Smooth muscle cell (in vitro differentiated cells): ENCODE measurements at regions not wholly inside any gene's neighbourhood (a gene's known extent, or its start where the extent isn't known, plus 50 kb on each side); places are given as distances from the start of the nearest gene placed in this dataset.

Experiments used
- DNase-seq: peaks from one replicate; lab custom pipeline; 2025; ENCODE audit not compliant: unreplicated experiment; lab: John Stamatoyannopoulos, UW
- H2AFZ ChIP-seq: fragments of 200-600 bp; sonication (generic); 2 replicates; pipeline ENCODE4 v1.6.0; 2016; ENCODE audit warnings: antibody characterized with exemption, low read depth, mild to moderate bottlenecking
- H3F3A ChIP-seq: fragments of 200-600 bp; sonication (generic); 2 replicates; pipeline ENCODE4 v1.6.0; 2017; ENCODE audit warnings: antibody characterized with exemption, low read depth
- H3K27ac ChIP-seq: fragments of 200-600 bp; sonication (generic); 2 replicates; pipeline ENCODE4 v1.5.1; 2016; ENCODE audit warnings: low read depth, mild to moderate bottlenecking
- H3K27me3 ChIP-seq: fragments of 200-600 bp; sonication (generic); 2 replicates; pipeline ENCODE4 v1.6.1; 2016; ENCODE audit warnings: low read depth, mild to moderate bottlenecking
- H3K36me3 ChIP-seq: fragments of 200-600 bp; sonication (generic); 2 replicates; pipeline ENCODE4 v1.5.1; 2016; ENCODE audit warnings: low read depth
- H3K4me1 ChIP-seq: fragments of 200-600 bp; sonication (generic); 2 replicates; pipeline ENCODE4 v1.5.1; 2016; ENCODE audit warnings: low read depth
- H3K4me2 ChIP-seq: fragments of 200-600 bp; sonication (generic); 2 replicates; pipeline ENCODE4 v1.6.0; 2016; ENCODE audit warnings: mild to moderate bottlenecking
- H3K4me3 ChIP-seq: fragments of 200-600 bp; sonication (generic); 2 replicates; pipeline ENCODE4 v1.5.1; 2016; ENCODE audit warnings: mild to moderate bottlenecking
- H3K79me2 ChIP-seq: fragments of 200-600 bp; sonication (generic); 2 replicates; pipeline ENCODE4 v1.6.0; 2016; ENCODE audit warnings: low read depth, mild to moderate bottlenecking
- H3K9ac ChIP-seq: fragments of 200-600 bp; sonication (generic); 2 replicates; pipeline ENCODE4 v1.6.0; 2016; ENCODE audit warnings: low read depth
- H3K9me3 ChIP-seq: fragments of 200-600 bp; sonication (generic); replicated peaks from 2 replicates; pipeline ENCODE4 v1.5.1; 2016; ENCODE audit warnings: low read depth
- H4K20me1 ChIP-seq: fragments of 200-600 bp; sonication (generic); 2 replicates; pipeline ENCODE4 v1.6.0; 2016; ENCODE audit warnings: low read depth
- WGBS: methylation state at CpG from one replicate; pipeline ENCODE4 v1.1.7; 2016; ENCODE audit warnings: low lambda C conversion rate; 5-methylcytosine and 5-hydroxymethylcytosine counted together
- TF ChIP-seq, protein P1 (sequence below): fragments of 200-600 bp; sonication (generic); IDR thresholded peaks from 2 replicates; pipeline ENCODE4 v1.5.1; 2017; ENCODE audit warnings: borderline replicate concordance, mild to moderate bottlenecking, antibody characterized with exemption; ENCODE audit not compliant: insufficient read depth, poor library complexity, severe bottlenecking

DNA sequence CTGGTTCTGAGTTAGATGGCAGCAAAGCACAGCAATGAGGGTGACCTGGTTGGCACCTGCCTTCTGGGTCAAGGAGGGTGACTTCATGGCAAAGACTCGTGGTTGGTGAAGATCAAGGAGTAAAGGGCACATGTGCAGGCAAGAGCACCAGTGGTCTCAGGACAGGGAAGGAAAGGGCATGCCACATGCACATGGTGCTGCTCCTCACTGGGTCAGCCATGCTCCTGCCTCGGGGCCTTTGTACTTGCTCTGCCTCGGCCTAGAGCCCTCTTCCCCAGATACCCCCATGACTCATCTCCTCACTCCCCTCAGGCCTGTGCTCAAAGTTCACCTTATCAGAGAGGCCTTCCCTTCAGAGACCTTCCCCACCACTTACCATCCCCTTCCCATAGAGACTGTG is 106.7 kb upstream of the KDM7A start:
- H3K79me2 ChIP-seq = no peaks in the 10 kb centered on the region
- H3F3A ChIP-seq = no peaks in the 10 kb centered on the region
- H3K36me3 ChIP-seq = no peaks in the 10 kb centered on the region
- no peak overlapping the region for H3K4me3 ChIP-seq
- no peak overlapping the region for H3K9ac ChIP-seq
- WGBS = 93% methylated on average over 3 of the region's 3 CpGs
- TF ChIP-seq, protein P1, sequence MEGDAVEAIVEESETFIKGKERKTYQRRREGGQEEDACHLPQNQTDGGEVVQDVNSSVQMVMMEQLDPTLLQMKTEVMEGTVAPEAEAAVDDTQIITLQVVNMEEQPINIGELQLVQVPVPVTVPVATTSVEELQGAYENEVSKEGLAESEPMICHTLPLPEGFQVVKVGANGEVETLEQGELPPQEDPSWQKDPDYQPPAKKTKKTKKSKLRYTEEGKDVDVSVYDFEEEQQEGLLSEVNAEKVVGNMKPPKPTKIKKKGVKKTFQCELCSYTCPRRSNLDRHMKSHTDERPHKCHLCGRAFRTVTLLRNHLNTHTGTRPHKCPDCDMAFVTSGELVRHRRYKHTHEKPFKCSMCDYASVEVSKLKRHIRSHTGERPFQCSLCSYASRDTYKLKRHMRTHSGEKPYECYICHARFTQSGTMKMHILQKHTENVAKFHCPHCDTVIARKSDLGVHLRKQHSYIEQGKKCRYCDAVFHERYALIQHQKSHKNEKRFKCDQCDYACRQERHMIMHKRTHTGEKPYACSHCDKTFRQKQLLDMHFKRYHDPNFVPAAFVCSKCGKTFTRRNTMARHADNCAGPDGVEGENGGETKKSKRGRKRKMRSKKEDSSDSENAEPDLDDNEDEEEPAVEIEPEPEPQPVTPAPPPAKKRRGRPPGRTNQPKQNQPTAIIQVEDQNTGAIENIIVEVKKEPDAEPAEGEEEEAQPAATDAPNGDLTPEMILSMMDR = no peak
- no peaks in the 10 kb centered on the region for H3K27me3 ChIP-seq
- no peaks in the 10 kb centered on the region for H3K9me3 ChIP-seq
- no peak overlapping the region for H3K27ac ChIP-seq
- no peak overlapping the region for H2AFZ ChIP-seq
- no peak overlapping the region for H3K4me2 ChIP-seq
- no peaks in the 10 kb centered on the region for H4K20me1 ChIP-seq
- H3K4me1 ChIP-seq = no peaks in the 10 kb centered on the region
- no peak for DNase-seq

GRCh38 chr7:140281960-140282359 is 105.2 kb upstream of the KDM7A start:
- TF ChIP-seq, protein P1 = no peak
- no peaks in the 10 kb centered on the region for H3K4me1 ChIP-seq
- H3K9ac ChIP-seq = no peak overlapping the region
- no peaks in the 10 kb centered on the region for H4K20me1 ChIP-seq
- no peaks in the 10 kb centered on the region for H3K79me2 ChIP-seq
- DNase-seq = no peak
- H3K4me3 ChIP-seq = no peak overlapping the region
- H3K27ac ChIP-seq = no peak overlapping the region
- no peak overlapping the region for H3K4me2 ChIP-seq
- no peaks in the 10 kb centered on the region for H3K36me3 ChIP-seq
- no peaks in the 10 kb centered on the region for H3K27me3 ChIP-seq
- H2AFZ ChIP-seq = no peak overlapping the region
- 95% methylated on average over 5 of the region's 5 CpGs for WGBS
- no peaks in the 10 kb centered on the region for H3K9me3 ChIP-seq
- H3F3A ChIP-seq = no peaks in the 10 kb centered on the region

- TF ChIP-seq, protein P1 = no peak
- H3K4me3 ChIP-seq = no peak overlapping the region
- H3K4me2 ChIP-seq = no peak overlapping the region
- H3K36me3 ChIP-seq = no peaks in the 10 kb centered on the region
- H3F3A ChIP-seq = no peaks in the 10 kb centered on the region
- H4K20me1 ChIP-seq = no peaks in the 10 kb centered on the region
- no peak for DNase-seq
- H2AFZ ChIP-seq = no peak overlapping the region
- H3K79me2 ChIP-seq = no peaks in the 10 kb centered on the region
- H3K27me3 ChIP-seq = no peaks in the 10 kb centered on the region
- WGBS = 93% methylated on average over 3 of the region's 3 CpGs
- no peak overlapping the region for H3K9ac ChIP-seq
- no peaks in the 10 kb centered on the region for H3K9me3 ChIP-seq
- H3K4me1 ChIP-seq = no peaks in the 10 kb centered on the region
- H3K27ac ChIP-seq = no peak overlapping the region
These were observed 104.5 kb upstream of the KDM7A start for GRCh38 chr7:140281255-140281654.

DNA sequence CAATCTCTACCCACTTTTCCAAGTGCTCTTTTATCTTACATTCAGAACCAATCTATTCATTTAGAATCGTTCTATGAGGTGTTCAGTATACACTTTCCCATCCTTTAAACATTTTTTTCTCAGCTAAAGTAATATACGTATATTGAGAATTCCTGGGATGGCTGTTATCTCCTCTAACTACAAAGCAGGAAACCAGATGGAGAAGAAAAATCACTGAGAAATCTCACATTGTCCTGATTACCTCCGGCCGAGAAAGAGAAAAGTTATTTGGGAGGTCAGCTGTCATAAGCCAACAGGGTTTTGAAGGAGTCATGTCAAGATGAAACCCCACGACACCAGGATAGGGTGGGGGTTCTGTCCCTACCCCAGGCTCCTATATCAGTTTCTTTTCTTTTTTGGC is 99.2 kb upstream of the KDM7A start:
- Histone ChIP-seq H3K9me3 (no peaks in the 10 kb centered on the region), H3K4me1 (no peaks in the 10 kb centered on the region), H3K4me3 (peak overlapping the region; percentile 19), H3K27me3 (no peaks in the 10 kb centered on the region), H3K27ac (peak overlapping the region; percentile 0), H3K36me3 (no peaks in the 10 kb centered on the region), H3K79me2 (no peaks in the 10 kb centered on the region), H3F3A (no peaks in the 10 kb centered on the region), H3K9ac (no peak overlapping the region), H4K20me1 (no peaks in the 10 kb centered on the region), H3K4me2 (peak overlapping the region; percentile 74), H2AFZ (peak overlapping the region; percentile 20)
- WGBS = 36% methylated on average over 5 of the region's 5 CpGs
- TF ChIP-seq, protein P1 = no peak
- DNase-seq = no peak
